ENCODE measurements at regions not wholly inside any gene's neighbourhood (a gene's known extent, or its start where the extent isn't known, plus 50 kb on each side); places are given as distances from the start of the nearest gene placed in this dataset.

DNA sequence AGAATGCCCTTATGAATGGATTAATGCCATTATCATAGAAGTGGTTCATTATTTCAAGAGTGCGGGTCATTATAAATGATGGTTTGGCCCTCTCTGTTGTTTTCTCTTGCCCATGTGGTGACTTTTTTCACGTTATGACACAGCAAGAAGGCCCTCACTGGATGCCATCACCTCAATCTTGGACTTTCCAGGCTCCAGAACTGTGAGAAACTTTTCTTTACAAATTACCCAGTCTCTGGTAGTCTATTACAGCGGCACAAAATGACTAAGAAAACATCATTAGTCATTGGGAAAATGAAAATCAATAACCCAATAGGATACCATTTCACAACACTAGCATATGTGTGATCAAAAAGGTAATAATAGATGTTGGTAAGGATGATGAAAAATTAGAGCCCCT is 119.0 kb upstream of the LPP start:
- TF ChIP-seq, protein P1, sequence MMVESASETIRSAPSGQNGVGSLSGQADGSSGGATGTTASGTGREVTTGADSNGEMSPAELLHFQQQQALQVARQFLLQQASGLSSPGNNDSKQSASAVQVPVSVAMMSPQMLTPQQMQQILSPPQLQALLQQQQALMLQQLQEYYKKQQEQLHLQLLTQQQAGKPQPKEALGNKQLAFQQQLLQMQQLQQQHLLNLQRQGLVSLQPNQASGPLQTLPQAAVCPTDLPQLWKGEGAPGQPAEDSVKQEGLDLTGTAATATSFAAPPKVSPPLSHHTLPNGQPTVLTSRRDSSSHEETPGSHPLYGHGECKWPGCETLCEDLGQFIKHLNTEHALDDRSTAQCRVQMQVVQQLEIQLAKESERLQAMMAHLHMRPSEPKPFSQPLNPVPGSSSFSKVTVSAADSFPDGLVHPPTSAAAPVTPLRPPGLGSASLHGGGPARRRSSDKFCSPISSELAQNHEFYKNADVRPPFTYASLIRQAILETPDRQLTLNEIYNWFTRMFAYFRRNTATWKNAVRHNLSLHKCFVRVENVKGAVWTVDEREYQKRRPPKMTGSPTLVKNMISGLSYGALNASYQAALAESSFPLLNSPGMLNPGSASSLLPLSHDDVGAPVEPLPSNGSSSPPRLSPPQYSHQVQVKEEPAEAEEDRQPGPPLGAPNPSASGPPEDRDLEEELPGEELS (CRISPR knock-in tag; IDR thresholded peaks at IDR 0.05), result no peak
- TF ChIP-seq GRHL2 (CRISPR knock-in tag; IDR thresholded peaks at IDR 0.05; ENCODE audit: insufficient replicate concordance, severe bottlenecking) (no peak), JAZF1 (CRISPR knock-in tag; IDR thresholded peaks at IDR 0.05) (no peak), SOX15 (CRISPR knock-in tag; IDR thresholded peaks at IDR 0.05) (no peak), NR2C2 (CRISPR knock-in tag; IDR thresholded peaks at IDR 0.05) (no peak), ETV6 (CRISPR knock-in tag; IDR thresholded peaks at IDR 0.05) (no peak), ZNF416 (CRISPR knock-in tag; IDR thresholded peaks at IDR 0.05) (no peak)
- TF ChIP-seq, protein P2, sequence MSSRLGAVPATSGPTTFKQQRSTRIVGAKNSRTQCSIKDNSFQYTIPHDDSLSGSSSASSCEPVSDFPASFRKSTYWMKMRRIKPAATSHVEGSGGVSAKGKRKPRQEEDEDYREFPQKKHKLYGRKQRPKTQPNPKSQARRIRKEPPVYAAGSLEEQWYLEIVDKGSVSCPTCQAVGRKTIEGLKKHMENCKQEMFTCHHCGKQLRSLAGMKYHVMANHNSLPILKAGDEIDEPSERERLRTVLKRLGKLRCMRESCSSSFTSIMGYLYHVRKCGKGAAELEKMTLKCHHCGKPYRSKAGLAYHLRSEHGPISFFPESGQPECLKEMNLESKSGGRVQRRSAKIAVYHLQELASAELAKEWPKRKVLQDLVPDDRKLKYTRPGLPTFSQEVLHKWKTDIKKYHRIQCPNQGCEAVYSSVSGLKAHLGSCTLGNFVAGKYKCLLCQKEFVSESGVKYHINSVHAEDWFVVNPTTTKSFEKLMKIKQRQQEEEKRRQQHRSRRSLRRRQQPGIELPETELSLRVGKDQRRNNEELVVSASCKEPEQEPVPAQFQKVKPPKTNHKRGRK (CRISPR knock-in tag; IDR thresholded peaks at IDR 0.05; ENCODE audit: borderline replicate concordance), result no peak
- TF ChIP-seq, protein P3, sequence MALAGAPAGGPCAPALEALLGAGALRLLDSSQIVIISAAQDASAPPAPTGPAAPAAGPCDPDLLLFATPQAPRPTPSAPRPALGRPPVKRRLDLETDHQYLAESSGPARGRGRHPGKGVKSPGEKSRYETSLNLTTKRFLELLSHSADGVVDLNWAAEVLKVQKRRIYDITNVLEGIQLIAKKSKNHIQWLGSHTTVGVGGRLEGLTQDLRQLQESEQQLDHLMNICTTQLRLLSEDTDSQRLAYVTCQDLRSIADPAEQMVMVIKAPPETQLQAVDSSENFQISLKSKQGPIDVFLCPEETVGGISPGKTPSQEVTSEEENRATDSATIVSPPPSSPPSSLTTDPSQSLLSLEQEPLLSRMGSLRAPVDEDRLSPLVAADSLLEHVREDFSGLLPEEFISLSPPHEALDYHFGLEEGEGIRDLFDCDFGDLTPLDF (CRISPR knock-in tag; IDR thresholded peaks at IDR 0.05), result no peak
- TF ChIP-seq, protein P4, sequence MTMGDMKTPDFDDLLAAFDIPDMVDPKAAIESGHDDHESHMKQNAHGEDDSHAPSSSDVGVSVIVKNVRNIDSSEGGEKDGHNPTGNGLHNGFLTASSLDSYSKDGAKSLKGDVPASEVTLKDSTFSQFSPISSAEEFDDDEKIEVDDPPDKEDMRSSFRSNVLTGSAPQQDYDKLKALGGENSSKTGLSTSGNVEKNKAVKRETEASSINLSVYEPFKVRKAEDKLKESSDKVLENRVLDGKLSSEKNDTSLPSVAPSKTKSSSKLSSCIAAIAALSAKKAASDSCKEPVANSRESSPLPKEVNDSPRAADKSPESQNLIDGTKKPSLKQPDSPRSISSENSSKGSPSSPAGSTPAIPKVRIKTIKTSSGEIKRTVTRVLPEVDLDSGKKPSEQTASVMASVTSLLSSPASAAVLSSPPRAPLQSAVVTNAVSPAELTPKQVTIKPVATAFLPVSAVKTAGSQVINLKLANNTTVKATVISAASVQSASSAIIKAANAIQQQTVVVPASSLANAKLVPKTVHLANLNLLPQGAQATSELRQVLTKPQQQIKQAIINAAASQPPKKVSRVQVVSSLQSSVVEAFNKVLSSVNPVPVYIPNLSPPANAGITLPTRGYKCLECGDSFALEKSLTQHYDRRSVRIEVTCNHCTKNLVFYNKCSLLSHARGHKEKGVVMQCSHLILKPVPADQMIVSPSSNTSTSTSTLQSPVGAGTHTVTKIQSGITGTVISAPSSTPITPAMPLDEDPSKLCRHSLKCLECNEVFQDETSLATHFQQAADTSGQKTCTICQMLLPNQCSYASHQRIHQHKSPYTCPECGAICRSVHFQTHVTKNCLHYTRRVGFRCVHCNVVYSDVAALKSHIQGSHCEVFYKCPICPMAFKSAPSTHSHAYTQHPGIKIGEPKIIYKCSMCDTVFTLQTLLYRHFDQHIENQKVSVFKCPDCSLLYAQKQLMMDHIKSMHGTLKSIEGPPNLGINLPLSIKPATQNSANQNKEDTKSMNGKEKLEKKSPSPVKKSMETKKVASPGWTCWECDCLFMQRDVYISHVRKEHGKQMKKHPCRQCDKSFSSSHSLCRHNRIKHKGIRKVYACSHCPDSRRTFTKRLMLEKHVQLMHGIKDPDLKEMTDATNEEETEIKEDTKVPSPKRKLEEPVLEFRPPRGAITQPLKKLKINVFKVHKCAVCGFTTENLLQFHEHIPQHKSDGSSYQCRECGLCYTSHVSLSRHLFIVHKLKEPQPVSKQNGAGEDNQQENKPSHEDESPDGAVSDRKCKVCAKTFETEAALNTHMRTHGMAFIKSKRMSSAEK (CRISPR knock-in tag; IDR thresholded peaks at IDR 0.05; ENCODE audit: borderline replicate concordance), result no peak
- peaks cover 6% of the 10 kb centered on the region; the same call in 1 of the 2 replicates for H3K9me3 Mint-ChIP-seq
- H3K4me1 Mint-ChIP-seq, result peaks cover 17% of the 10 kb centered on the region
- ATAC-seq (no peak), DNase-seq (ENCODE audit: low spot score) (no peak)
- no peaks in the 10 kb centered on the region for H3K27me3 Mint-ChIP-seq (ENCODE audit: low read depth)
- no peaks in the 10 kb centered on the region for H3K36me3 Mint-ChIP-seq
- ChIA-PET POLR2A (no interaction called here), CTCF (no interaction called here)
- no peak overlapping the region for H3K4me3 Mint-ChIP-seq
- H3K27ac Mint-ChIP-seq, result no peak overlapping the region

DNA sequence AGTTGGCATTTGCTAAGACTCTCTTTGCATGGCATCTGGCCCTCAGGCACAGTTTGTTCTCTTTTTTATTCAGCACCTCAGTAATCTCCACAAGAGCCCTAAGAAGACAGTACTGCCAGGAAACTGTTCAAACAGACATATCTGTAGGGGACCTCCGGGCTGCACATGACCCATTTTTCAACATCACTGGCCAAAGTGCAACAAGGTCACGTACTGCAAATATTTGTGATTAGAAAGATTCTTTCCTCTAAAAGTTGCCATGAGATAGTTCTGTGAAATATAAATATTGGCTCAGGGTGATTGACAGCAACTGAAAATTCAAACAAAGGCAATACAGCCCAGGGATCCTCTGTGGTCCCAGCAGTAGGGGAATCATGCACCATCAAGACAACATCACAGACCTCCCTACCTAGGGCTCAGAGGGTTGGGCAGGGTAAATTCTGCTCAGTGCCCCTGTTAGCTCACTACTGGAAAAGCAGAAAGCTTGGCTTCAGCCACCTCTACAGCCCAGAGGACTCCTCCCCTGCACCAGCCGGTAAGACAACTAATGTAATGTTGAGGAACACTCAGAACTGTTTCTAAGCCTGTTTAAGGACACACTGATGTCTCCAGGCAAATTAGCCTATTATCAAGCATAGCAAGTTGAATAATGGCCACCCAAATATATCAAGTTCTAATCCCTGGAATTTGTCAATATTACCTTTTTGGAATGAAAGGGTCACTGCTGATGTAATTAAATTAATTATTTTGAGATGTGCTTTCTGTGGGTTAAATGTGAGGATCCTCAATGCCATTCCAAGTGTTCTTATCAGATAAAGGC is 117.4 kb upstream of the LPP start:
- H3K27ac Mint-ChIP-seq, result no peak overlapping the region
- H3K36me3 Mint-ChIP-seq, result no peaks in the 10 kb centered on the region
- H3K4me3 Mint-ChIP-seq, result no peak overlapping the region
- H3K9me3 Mint-ChIP-seq, result peaks cover 6% of the 10 kb centered on the region; the same call in 1 of the 2 replicates
- no peaks in the 10 kb centered on the region for H3K27me3 Mint-ChIP-seq (ENCODE audit: low read depth)
- ChIA-PET POLR2A (no interaction called here), CTCF (no interaction called here)
- peak; percentile 85 for TF ChIP-seq GABPB1 (CRISPR knock-in tag; IDR thresholded peaks at IDR 0.05)
- no peak for TF ChIP-seq ZNF416 (CRISPR knock-in tag; IDR thresholded peaks at IDR 0.05)
- DNase-seq (ENCODE audit: low spot score), result no peak
- peaks cover 20% of the 10 kb centered on the region for H3K4me1 Mint-ChIP-seq
- peak; percentile 46; the same call in 1 of the 2 replicates for ATAC-seq

DNA sequence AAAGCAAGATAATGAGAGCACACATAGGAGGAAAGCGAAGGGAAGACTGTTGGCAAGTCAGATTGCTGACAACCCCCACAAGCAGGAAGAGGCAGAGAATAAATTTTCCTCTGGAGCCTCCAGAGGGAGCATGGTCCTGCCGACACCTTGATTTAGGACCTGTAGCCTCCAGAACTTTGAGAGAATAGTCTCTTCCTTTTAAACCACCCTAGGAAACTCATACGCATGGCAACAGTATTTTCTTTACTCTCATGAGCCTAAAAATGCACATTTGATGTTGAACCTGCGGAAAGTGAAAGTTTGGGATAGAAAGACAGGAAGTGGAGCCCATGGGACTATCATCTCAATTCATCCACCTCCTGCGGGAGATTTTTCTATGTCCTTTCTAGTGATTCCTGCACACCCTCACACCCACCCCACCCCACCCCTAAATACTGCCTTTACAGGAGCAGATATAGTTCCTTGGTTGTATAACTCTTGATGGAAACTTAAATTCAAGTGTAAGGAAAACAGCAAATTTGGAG is 116.7 kb upstream of the LPP start:
- H3K27ac Mint-ChIP-seq, result no peak overlapping the region
- H3K27me3 Mint-ChIP-seq (ENCODE audit: low read depth), result no peaks in the 10 kb centered on the region
- ATAC-seq (peak; percentile 85), DNase-seq (ENCODE audit: low spot score) (no peak)
- no peaks in the 10 kb centered on the region for H3K36me3 Mint-ChIP-seq
- POLR2A ChIA-PET, result no interaction called here
- H3K4me3 Mint-ChIP-seq, result no peak overlapping the region
- CTCF ChIA-PET, result no interaction called here
- TF ChIP-seq ZNF317 (CRISPR knock-in tag; IDR thresholded peaks at IDR 0.05; ENCODE audit: borderline replicate concordance, low read depth), result no peak
- no peak for TF ChIP-seq ATF1 (CRISPR knock-in tag; IDR thresholded peaks at IDR 0.05)
- TF ChIP-seq FOXK1 (CRISPR knock-in tag; IDR thresholded peaks at IDR 0.05), result no peak
- TF ChIP-seq, protein P5, sequence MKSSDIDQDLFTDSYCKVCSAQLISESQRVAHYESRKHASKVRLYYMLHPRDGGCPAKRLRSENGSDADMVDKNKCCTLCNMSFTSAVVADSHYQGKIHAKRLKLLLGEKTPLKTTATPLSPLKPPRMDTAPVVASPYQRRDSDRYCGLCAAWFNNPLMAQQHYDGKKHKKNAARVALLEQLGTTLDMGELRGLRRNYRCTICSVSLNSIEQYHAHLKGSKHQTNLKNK (CRISPR knock-in tag; IDR thresholded peaks at IDR 0.05), result no peak
- no peak for TF ChIP-seq SP1 (CRISPR knock-in tag; conservative IDR thresholded peaks at IDR 0.05)
- TF ChIP-seq, protein P6, sequence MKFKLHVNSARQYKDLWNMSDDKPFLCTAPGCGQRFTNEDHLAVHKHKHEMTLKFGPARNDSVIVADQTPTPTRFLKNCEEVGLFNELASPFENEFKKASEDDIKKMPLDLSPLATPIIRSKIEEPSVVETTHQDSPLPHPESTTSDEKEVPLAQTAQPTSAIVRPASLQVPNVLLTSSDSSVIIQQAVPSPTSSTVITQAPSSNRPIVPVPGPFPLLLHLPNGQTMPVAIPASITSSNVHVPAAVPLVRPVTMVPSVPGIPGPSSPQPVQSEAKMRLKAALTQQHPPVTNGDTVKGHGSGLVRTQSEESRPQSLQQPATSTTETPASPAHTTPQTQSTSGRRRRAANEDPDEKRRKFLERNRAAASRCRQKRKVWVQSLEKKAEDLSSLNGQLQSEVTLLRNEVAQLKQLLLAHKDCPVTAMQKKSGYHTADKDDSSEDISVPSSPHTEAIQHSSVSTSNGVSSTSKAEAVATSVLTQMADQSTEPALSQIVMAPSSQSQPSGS (CRISPR knock-in tag; IDR thresholded peaks at IDR 0.05; ENCODE audit: borderline replicate concordance, low read depth), result no peak
- H3K4me1 Mint-ChIP-seq, result peaks cover 24% of the 10 kb centered on the region
- peaks cover 6% of the 10 kb centered on the region; the same call in 1 of the 2 replicates for H3K9me3 Mint-ChIP-seq

All from WTC11 (cell line).